Spleen (tissue), 7 donors: ENCODE measurements at regions not wholly inside any gene's neighbourhood (a gene's known extent, or its start where the extent isn't known, plus 50 kb on each side); places are given as distances from the start of the nearest gene placed in this dataset.

Experiments used
- CTCF ChIP-seq, 11 experiments: fragments of 200-600 bp in 7 of 11; fragments of 450-650 bp in 4 of 11; sonication (generic) in 4 of 11; IDR thresholded peaks in 8 of 11; conservative IDR thresholded peaks in 3 of 11; 1 replicate in 7 of 11; 2 replicates in 4 of 11; pipeline versions ENCODE4 v1.4.0 to v1.8.0; 2016 to 2021; ENCODE audit warnings: antibody characterized with exemption in 11 of 11, inconsistent platforms in 4 of 11, mild to moderate bottlenecking in 1 of 11
- POLR2AphosphoS5 ChIP-seq, 3 donors: sonication (generic); formaldehyde crosslinking; IDR thresholded peaks; one replicate each; pipeline ENCODE4 v1.5.1; 2017; ENCODE audit warnings: antibody characterized with exemption in 3 of 3
- donor health status: DM: no; HTN: no; CAD: no; lungs with moderate emphysema.
- donor health status: DM: no; HTN: no; CAD: no.
- donor health status: DM: no; HTN: no; CAD: no.

GRCh38 chr16:48105976-48106375 is 49.8 kb downstream of the ABCC12 start:
- no peak for TF ChIP-seq CTCF (IDR thresholded peaks at IDR 0.05 in 8 of 11, conservative IDR thresholded peaks at IDR 0.05 in 3 of 11)
- TF ChIP-seq POLR2AphosphoS5 (IDR thresholded peaks at IDR 0.05) = no peak
